CD4-positive, alpha-beta T cell treated with Interferon gamma for 1 hour (primary cell): ENCODE measurements at regions not wholly inside any gene's neighbourhood (a gene's known extent, or its start where the extent isn't known, plus 50 kb on each side); places are given as distances from the start of the nearest gene placed in this dataset.
"Not testable (repeated sequence)": the region's sequence is repeated elsewhere in the genome, so short reads cannot be mapped to it uniquely, and the experiment has no call there.

Experiments used
- DNase-seq: peaks from one replicate; pipeline ENCODE4 v3.0.0-alpha.2; 2020

DNA sequence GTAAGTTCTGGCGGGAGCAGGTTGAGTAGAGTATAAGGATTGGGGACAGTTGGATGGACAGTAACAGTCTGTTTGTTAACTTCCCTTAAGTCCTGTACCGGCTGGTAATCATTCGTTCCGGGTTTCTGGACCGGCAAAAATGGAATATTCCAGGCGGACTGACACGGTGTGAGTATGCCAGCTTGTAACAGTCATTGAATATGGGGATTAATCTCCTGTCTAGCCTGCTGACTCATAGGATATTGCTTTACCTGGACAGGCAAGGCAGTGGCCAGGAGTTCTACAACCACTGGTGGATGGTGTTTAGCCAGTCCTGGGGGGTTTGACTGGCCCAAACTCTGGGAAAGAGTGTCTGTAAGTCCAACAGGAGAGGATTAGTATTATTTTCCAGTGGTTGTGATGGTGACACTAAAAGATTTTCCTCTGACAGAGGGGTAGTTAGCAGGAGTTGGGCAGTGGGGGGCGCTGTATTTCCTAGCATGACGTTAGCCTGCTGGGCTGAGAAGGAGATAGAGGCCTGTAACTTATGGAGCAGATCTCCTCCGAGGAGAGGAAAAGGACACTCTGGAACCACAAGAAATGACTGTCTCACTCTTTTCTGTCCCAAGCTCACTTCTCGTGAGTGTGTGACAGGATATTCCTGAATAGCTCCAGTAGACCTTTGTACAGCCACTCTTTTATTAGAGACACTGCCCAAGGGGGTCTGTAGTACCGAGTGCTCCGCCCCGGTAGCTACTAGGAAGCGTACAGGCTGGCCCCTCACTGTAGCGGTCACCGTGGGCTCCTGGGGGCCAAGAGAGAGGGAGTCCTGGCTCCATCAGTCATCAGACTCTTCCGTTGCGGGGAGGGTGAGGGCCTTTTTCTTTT lies 152.2 kb downstream of the TRIM27 start:
- no peak for DNase-seq

- DNase-seq = no peak
These were observed 151.1 kb downstream of the TRIM27 start for GRCh38 chr6:28772480-28773381.

- no peak for DNase-seq
These were observed 149.3 kb downstream of the TRIM27 start for GRCh38 chr6:28774292-28775051.

DNA sequence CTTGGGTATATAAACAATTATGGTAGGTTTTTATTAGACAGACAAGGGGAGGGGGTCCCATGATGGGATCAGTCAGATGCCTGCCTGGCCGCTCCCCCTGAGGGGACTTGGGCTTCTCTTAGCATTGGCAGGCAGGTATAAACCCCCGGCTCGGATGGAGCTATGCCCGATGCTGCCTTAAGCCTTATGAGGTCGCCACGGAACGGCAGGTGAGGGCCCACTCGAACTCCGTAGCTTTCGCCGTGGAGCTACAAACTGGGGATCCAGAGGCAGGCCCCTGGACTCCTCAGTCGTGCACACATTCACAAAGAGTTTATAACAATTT lies 148.8 kb downstream of the TRIM27 start:
- DNase-seq = no peak

- no peak for DNase-seq
These were observed 148.2 kb downstream of the TRIM27 start for GRCh38 chr6:28775405-28776129.

DNA sequence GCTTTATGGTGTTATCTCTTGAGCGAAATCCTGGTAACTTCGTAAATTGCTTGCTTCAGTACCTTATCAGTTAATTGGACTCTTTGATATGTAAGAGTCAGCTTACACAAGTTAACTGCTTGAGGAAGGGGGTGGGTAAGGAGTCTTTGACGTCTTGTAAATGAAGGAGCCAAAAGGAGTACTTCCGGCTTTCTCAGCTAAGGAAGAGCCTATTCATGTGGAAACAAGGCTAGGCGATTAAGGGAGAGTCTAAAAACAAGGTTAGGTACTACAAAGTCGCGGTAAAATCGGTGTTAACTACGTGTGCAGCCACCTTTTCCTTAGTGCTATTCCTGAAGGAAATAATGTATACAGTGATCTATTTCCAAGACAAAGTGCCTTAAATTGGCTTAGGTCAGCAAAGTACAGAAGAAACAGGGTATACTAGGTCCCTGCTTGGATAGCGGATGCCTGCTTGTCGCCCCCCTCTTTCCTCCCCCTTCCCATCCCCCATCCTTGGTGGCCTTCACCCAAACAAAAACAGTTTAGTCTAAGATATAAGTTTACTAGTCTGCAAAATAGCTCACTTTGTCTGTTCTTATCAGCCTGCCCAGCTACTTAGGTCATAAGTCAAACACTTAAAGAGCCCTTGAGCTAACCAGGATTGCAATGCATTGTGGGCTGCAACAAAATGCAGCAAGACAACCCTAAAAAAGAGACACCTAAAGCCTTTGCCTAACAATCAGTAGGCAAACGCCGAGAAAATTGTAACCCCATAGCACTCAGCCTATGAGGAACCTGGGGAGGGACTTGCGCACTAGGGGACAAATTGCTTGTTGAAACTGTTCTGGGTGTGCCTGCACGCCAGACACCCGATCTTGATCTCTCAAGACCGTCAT lies 147.3 kb downstream of the TRIM27 start:
- no peak for DNase-seq

DNA sequence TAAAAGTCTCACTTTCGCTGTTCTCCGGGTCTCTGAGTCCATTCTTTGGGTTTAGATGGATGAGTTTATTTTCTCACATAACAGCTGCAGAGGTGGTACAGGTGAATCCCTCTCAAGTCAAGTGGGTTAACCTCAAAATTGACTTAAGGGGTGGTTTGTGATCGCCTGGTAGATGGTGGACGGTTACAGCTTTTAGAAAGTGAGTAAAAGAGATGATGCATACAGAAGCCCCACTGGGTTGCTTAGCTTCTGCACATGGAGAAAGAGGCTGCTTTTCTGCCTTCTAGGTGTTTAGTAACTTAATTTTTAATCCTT lies 146.7 kb downstream of the TRIM27 start:
- DNase-seq = no peak

GRCh38 chr6:28782113-28782673 lies 141.6 kb downstream of the TRIM27 start:
- no peak for DNase-seq

DNA sequence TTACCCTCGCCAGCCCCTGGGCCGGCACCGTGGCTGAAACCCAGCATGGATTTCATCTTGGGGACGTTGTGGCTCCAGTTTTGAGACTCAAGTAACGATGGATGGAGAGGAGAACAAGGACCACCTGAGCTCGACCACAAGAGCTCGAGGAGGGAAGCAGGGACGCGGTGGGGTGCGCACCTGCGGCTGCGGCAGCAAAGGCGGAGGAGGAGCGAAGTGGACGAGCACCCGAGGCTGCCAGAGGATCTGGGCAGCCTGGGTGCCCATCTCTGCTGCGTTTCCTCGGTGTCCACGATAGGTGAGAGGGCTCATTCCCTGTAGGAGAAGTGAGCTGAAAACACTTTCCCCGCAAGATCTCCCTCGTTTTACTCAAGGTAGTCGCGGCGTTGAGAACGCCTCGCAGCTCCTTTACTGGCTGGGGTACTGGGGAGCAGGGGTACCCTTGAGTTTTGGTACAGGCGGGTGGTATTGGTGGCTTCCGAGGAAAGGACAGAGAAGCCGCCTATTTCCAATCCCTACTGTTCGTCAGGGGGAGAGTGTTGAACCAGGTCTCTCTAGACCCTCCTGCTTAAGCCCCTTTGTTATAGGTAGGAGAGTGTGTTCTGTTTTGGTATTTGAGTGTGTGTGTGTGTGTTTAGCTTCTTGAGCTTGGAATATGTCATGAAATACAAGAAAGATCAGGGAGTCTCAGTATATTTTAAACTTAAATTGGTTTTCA lies 137.7 kb downstream of the TRIM27 start:
- DNase-seq = no peak

DNA sequence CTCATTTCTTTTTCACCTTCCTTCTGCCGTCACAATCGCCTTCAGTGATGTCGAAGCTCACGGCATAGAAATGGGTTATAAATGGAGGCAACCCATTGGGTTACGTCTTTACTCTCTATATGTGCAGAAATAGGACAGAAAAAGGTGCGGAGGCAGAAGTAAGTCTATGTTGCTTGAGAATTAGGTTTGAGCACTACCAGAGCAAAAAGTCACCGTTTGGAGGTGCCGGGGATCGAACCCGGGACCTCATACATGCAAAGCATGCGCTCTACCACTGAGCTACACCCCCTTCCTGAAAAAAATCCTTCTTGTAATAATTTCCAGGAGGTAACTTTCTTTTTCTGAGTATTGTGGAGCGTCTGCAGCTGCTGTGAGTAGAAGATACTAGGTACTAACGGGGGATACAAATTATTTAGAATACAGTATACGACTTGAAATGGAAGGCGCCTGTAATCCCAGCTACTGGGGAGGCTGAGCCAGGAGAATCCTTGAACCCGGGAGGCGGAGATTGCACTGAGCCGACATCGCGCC lies 134.2 kb downstream of the TRIM27 start:
- no peak for DNase-seq

DNA sequence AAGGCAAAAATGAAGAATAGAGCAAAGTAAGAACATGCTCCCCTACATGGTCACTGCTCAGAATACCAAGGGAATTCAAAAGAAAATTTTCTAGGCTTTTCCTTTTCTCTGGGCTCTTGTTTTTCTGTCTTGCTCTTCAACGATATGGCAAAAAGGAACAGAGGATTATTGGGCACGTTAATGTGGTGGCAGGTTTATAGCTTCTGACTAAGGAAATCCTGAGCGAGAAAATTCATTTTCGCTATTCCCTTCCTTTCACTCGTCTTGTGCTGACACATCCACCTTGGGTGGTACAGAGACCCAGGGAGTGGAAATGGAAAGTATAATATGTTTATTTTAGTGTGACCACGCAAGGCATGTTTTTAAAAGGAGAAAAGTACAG lies 132.8 kb downstream of the TRIM27 start:
- no peak for DNase-seq

- DNase-seq = no peak
These were observed 129.4 kb downstream of the TRIM27 start for GRCh38 chr6:28794175-28795002.

DNA sequence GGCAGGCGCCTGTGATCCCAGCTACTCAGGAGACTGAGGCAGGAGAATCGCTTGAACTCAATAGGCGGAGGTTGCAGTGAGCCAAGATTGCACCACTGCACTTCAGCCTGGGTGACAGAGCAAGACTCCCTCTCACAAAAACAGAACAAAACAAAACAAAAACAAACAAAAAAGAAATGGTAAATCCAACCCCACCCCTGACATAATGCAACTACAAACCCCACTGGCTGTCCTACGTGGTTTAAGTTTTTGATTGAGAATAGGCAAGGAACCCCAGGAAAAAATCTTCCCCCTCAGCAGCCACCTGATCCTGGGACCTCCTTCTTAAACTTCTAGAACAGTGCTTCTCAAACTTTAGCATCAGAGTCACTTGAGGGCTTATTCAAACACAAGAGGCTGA lies 123.1 kb downstream of the TRIM27 start:
- DNase-seq = not testable (repeated sequence)

DNA sequence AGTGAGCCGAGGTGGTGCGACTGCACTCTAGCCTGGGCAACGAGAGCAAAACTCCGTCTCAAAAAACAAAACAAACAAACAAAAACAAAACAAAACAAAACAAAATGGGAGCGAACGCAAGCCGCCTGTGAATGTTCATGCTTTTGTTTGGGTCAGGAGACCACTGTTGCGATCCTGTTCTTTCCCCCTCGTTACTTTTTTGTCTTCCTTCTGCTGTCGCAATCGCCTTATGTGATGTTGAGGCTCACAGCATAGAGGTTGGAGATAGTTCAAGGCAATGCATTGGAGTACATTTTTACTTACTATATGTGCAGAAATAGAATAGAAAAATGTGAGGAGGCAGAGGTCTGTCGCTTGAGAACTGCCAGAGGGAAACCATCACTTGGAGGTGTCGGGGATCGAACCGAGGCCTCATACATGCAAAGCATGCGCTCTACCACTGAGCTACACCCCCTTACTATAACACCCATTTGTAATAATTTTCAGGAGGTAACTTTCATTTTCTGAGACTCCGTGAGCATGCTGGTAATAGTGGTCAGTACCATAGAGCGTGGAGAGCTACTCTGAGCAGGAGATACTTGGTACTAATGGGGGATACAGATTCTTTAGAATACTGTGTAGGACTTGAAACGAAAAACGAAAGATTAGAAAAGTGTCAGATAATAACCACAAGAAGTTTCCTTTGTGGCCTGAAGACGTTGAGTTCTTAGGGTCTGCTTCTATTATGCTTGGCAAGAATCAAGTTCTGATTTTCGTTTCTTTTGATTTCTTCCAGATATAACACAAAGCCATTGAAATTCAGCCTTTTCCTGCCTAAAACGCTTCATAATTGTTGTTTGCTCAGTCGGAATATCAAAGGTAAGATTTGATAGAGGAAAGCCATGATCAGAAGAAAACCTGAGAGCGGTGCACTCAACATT lies 121.1 kb downstream of the TRIM27 start:
- no peak for DNase-seq

DNA sequence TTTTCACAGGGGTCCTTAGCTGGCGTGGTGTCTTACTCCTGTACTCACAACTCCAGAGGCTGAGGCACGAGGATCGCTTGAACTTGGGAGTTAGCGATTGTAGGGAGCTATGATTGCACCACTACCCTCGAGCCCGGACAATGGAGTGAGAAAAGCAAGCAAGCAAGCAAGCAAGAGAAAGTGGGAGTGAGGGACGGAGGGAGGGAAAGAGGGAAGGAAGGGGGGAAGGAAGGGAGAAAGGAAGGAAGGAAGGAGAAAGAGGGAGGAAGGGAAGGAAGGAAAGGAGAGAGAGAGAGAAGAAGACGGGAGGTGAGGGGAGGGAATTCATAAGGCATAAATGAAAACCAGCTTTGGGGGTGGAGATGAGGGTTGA lies 120.5 kb downstream of the TRIM27 start:
- DNase-seq = no peak

GRCh38 chr6:28807682-28808280 lies 116.0 kb downstream of the TRIM27 start:
- DNase-seq = no peak

DNA sequence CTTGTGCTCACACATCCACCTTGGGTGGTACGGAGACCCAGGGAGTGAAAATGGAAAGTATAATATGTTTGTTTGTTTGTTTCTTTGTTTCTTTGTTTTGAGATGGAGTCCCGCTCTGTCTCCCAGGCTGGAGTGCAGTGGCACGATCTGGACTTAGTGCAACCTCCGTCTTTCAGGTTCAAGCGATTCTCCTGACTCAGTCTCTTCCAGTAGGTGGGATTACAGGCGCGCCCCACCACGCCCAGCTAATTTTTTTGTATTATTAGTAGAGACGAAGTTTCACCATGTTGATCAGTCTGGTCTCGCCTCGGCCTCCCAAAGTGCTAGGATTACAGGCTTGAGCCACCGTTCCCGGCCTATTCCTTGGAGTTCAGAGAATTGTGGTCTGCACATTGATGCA lies 115.4 kb downstream of the TRIM27 start:
- DNase-seq = no peak
